ENCODE measurements at regions not wholly inside any gene's neighbourhood (a gene's known extent, or its start where the extent isn't known, plus 50 kb on each side); places are given as distances from the start of the nearest gene placed in this dataset.

DNA sequence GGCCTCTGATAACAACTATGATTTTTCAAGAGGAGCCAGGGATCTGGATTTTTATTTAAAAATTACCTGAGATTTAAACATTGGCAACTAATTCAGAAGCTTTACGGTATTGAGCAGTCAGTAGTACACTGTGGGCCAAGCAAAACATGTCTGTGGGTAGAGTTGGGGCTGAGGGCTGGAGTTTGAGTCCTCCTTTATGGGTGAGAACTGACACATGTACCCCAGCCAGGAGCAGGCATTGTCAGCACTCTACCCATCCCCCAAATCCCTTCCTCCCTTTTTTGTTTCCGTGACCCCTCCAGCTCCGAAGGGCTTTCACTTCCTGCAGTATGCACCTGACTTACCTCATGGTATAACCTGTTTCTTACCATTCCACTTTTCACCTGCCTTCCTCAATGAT lies 131.4 kb downstream of the SNX5 start:
- H3K4me3 ChIP-seq (ENCODE audit: low read length): no peak overlapping the region
- no peaks in the 10 kb centered on the region for H3K36me3 ChIP-seq (ENCODE audit: control insufficient read depth, insufficient read depth, low read length)
- no peaks in the 10 kb centered on the region for H3K27me3 ChIP-seq (ENCODE audit: control insufficient read depth, insufficient read depth, low read length)
- H3K4me1 ChIP-seq (ENCODE audit: control insufficient read depth, insufficient read depth, low read length): peaks cover 8% of the 10 kb centered on the region
- no peaks in the 10 kb centered on the region for H3K9me3 ChIP-seq (ENCODE audit: control insufficient read depth, low read length)
- H3K9ac ChIP-seq (ENCODE audit: low read length): no peak overlapping the region

- no peaks in the 10 kb centered on the region for H3K36me3 ChIP-seq (ENCODE audit: control insufficient read depth, insufficient read depth, low read length)
- H3K4me3 ChIP-seq (ENCODE audit: low read length): no peak overlapping the region
- no peaks in the 10 kb centered on the region for H3K27me3 ChIP-seq (ENCODE audit: control insufficient read depth, insufficient read depth, low read length)
- peaks cover 8% of the 10 kb centered on the region for H3K4me1 ChIP-seq (ENCODE audit: control insufficient read depth, insufficient read depth, low read length)
- no peak overlapping the region for H3K9ac ChIP-seq (ENCODE audit: low read length)
- no peaks in the 10 kb centered on the region for H3K9me3 ChIP-seq (ENCODE audit: control insufficient read depth, low read length)
These were observed 132.2 kb downstream of the SNX5 start for GRCh38 chr20:17836303-17836861.

GRCh38 chr20:17835934-17836300 lies 132.7 kb downstream of the SNX5 start:
- Histone ChIP-seq H3K9me3 (ENCODE audit: control insufficient read depth, low read length) (no peaks in the 10 kb centered on the region), H3K27me3 (ENCODE audit: control insufficient read depth, insufficient read depth, low read length) (no peaks in the 10 kb centered on the region), H3K36me3 (ENCODE audit: control insufficient read depth, insufficient read depth, low read length) (no peaks in the 10 kb centered on the region), H3K9ac (ENCODE audit: low read length) (no peak overlapping the region), H3K4me1 (ENCODE audit: control insufficient read depth, insufficient read depth, low read length) (peaks cover 8% of the 10 kb centered on the region), H3K4me3 (ENCODE audit: low read length) (no peak overlapping the region)

GRCh38 chr20:17835240-17835933 lies 133.2 kb downstream of the SNX5 start:
- H3K36me3 ChIP-seq (ENCODE audit: control insufficient read depth, insufficient read depth, low read length): no peaks in the 10 kb centered on the region
- H3K9ac ChIP-seq (ENCODE audit: low read length): no peak overlapping the region
- H3K9me3 ChIP-seq (ENCODE audit: control insufficient read depth, low read length): no peaks in the 10 kb centered on the region
- no peaks in the 10 kb centered on the region for H3K27me3 ChIP-seq (ENCODE audit: control insufficient read depth, insufficient read depth, low read length)
- no peak overlapping the region for H3K4me3 ChIP-seq (ENCODE audit: low read length)
- H3K4me1 ChIP-seq (ENCODE audit: control insufficient read depth, insufficient read depth, low read length): peaks cover 8% of the 10 kb centered on the region

DNA sequence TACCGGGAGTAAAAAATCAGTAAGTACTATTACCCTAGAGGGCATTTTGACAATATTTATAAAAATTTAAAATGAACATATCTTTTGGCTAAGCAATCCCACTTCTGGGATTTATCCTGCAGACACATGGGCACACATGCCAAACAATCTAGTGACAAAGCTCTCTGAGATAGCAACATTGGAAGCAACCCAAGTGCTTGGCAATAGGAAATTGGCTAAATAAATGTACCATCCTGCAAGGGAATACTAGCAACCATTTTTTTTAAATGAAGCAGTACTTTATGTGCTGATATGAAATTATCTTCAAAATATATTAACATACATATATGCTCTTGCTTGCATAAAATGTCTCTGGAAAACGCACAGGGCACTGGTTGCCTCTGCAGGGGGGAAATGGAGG lies 133.8 kb downstream of the SNX5 start:
- Histone ChIP-seq H3K36me3 (ENCODE audit: control insufficient read depth, insufficient read depth, low read length) (no peaks in the 10 kb centered on the region), H3K4me3 (ENCODE audit: low read length) (no peak overlapping the region), H3K9ac (ENCODE audit: low read length) (no peak overlapping the region), H3K4me1 (ENCODE audit: control insufficient read depth, insufficient read depth, low read length) (peaks cover 8% of the 10 kb centered on the region), H3K27me3 (ENCODE audit: control insufficient read depth, insufficient read depth, low read length) (no peaks in the 10 kb centered on the region), H3K9me3 (ENCODE audit: control insufficient read depth, low read length) (no peaks in the 10 kb centered on the region)

- no peaks in the 10 kb centered on the region for H3K27me3 ChIP-seq (ENCODE audit: control insufficient read depth, insufficient read depth, low read length)
- peaks cover 8% of the 10 kb centered on the region for H3K4me1 ChIP-seq (ENCODE audit: control insufficient read depth, insufficient read depth, low read length)
- H3K4me3 ChIP-seq (ENCODE audit: low read length): no peak overlapping the region
- H3K9me3 ChIP-seq (ENCODE audit: control insufficient read depth, low read length): no peaks in the 10 kb centered on the region
- no peak overlapping the region for H3K9ac ChIP-seq (ENCODE audit: low read length)
- H3K36me3 ChIP-seq (ENCODE audit: control insufficient read depth, insufficient read depth, low read length): no peaks in the 10 kb centered on the region
These were observed 133.4 kb downstream of the BANF2 start for GRCh38 chr20:17833036-17833674.

GRCh38 chr20:17832236-17832915 lies 132.6 kb downstream of the BANF2 start:
- Histone ChIP-seq H3K9ac (ENCODE audit: low read length) (no peak overlapping the region), H3K36me3 (ENCODE audit: control insufficient read depth, insufficient read depth, low read length) (no peaks in the 10 kb centered on the region), H3K4me1 (ENCODE audit: control insufficient read depth, insufficient read depth, low read length) (peaks cover 12% of the 10 kb centered on the region), H3K9me3 (ENCODE audit: control insufficient read depth, low read length) (no peaks in the 10 kb centered on the region), H3K4me3 (ENCODE audit: low read length) (no peak overlapping the region), H3K27me3 (ENCODE audit: control insufficient read depth, insufficient read depth, low read length) (no peaks in the 10 kb centered on the region)

GRCh38 chr20:17828598-17829144 lies 128.9 kb downstream of the BANF2 start:
- Histone ChIP-seq H3K4me3 (ENCODE audit: low read length) (no peak overlapping the region), H3K4me1 (ENCODE audit: control insufficient read depth, insufficient read depth, low read length) (peaks cover 23% of the 10 kb centered on the region), H3K27me3 (ENCODE audit: control insufficient read depth, insufficient read depth, low read length) (no peaks in the 10 kb centered on the region), H3K9ac (ENCODE audit: low read length) (no peak overlapping the region), H3K36me3 (ENCODE audit: control insufficient read depth, insufficient read depth, low read length) (no peaks in the 10 kb centered on the region), H3K9me3 (ENCODE audit: control insufficient read depth, low read length) (no peaks in the 10 kb centered on the region)

GRCh38 chr20:17827759-17828559 lies 128.2 kb downstream of the BANF2 start:
- Histone ChIP-seq H3K36me3 (ENCODE audit: control insufficient read depth, insufficient read depth, low read length) (no peaks in the 10 kb centered on the region), H3K9me3 (ENCODE audit: control insufficient read depth, low read length) (no peaks in the 10 kb centered on the region), H3K4me1 (ENCODE audit: control insufficient read depth, insufficient read depth, low read length) (peaks cover 30% of the 10 kb centered on the region), H3K9ac (ENCODE audit: low read length) (no peak overlapping the region), H3K4me3 (ENCODE audit: low read length) (no peak overlapping the region), H3K27me3 (ENCODE audit: control insufficient read depth, insufficient read depth, low read length) (no peaks in the 10 kb centered on the region)

DNA sequence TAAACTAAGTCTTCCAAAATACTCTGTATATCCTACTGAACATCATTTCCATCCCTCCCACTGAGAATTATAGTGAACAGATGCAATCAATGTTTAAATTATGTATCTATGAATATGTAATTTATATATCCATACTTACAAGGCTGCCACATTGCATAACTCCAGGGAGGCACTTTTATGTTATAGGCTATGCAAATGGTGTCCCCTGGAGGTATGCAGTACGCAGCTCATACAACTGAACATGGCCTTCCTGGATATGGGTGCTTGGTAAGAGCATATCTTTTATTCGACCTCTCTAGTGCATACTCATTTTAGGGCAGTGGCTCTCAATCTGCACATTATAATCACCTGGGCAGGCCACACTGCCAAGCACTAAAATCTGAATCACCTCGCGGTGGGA lies 127.3 kb downstream of the BANF2 start:
- Histone ChIP-seq H3K4me3 (ENCODE audit: low read length) (no peak overlapping the region), H3K9me3 (ENCODE audit: control insufficient read depth, low read length) (no peaks in the 10 kb centered on the region), H3K36me3 (ENCODE audit: control insufficient read depth, insufficient read depth, low read length) (no peaks in the 10 kb centered on the region), H3K27me3 (ENCODE audit: control insufficient read depth, insufficient read depth, low read length) (no peaks in the 10 kb centered on the region), H3K9ac (ENCODE audit: low read length) (no peak overlapping the region), H3K4me1 (ENCODE audit: control insufficient read depth, insufficient read depth, low read length) (peaks cover 39% of the 10 kb centered on the region)

DNA sequence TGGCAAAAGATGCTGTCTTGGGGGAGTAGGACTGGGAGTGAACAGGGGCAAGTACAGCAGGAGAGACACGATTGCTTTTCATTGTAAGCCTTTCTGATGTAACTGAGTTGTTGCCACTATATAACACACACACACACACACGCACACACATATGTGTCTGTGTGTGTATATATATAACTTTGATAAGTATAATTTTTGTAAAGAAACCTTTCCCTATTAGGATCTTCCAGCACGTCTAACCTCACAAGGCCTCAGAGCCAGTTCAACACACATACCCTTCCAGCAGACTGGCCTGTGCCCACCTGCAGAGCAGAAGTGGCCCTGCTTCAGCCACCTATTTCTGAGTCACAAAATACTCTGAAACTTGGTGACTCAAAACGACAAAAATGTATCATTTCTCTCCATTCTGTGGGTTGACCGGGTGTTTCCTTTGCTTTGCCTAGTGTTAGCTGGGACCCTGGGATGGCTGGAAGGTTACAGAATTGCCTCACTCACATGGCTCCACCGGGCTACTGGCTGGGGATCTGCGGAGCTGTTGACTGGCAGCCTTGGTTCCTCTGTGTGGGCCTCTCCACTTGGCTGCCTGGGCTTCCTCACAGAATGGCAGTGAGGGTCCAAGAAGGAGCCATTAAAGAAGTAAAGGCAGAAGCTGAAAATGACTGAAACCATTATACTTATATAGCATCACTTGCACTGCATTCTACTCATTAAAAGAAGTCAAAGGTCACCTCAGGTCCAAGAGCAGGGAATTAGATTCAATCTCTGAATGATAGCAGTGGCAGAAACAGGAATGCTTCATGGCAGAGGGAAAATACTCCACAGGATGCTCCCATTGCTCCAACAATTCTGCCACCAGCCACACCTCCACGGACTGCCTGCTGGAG lies 126.4 kb downstream of the BANF2 start:
- Histone ChIP-seq H3K4me3 (ENCODE audit: low read length) (no peak overlapping the region), H3K9ac (ENCODE audit: low read length) (no peak overlapping the region), H3K36me3 (ENCODE audit: control insufficient read depth, insufficient read depth, low read length) (no peaks in the 10 kb centered on the region), H3K4me1 (ENCODE audit: control insufficient read depth, insufficient read depth, low read length) (peaks cover 46% of the 10 kb centered on the region), H3K27me3 (ENCODE audit: control insufficient read depth, insufficient read depth, low read length) (no peaks in the 10 kb centered on the region), H3K9me3 (ENCODE audit: control insufficient read depth, low read length) (no peaks in the 10 kb centered on the region)

All from mucosa of stomach (tissue), 1 donor.